Ishikawa (cell line): ENCODE measurements at regions not wholly inside any gene's neighbourhood (a gene's known extent, or its start where the extent isn't known, plus 50 kb on each side); places are given as distances from the start of the nearest gene placed in this dataset.

Experiments used
- CEBPB ChIP-seq: IDR thresholded peaks from 2 replicates; pipeline ENCODE4 v1.6.1; 2012
- CREB1 ChIP-seq: IDR thresholded peaks from 2 replicates; pipeline ENCODE4 v1.6.1; 2012; ENCODE audit warnings: low read depth
- EGR1 ChIP-seq: IDR thresholded peaks from 2 replicates; pipeline ENCODE4 v1.6.1; 2012
- EP300 ChIP-seq: IDR thresholded peaks from 2 replicates; pipeline ENCODE4 v1.6.1; 2012; ENCODE audit warnings: borderline replicate concordance
- FOXM1 ChIP-seq: IDR thresholded peaks from 2 replicates; pipeline ENCODE4 v1.6.1; 2012; ENCODE audit warnings: low read depth, borderline replicate concordance
- NFIC ChIP-seq: IDR thresholded peaks from 2 replicates; pipeline ENCODE4 v1.6.1; 2012
- RAD21 ChIP-seq: IDR thresholded peaks from 2 replicates; pipeline ENCODE4 v1.6.1; 2012; ENCODE audit warnings: low read depth
- REST ChIP-seq: IDR thresholded peaks from 2 replicates; pipeline ENCODE4 v1.6.1; 2012; ENCODE audit warnings: low read depth, mild to moderate bottlenecking
- TAF1 ChIP-seq: IDR thresholded peaks from 2 replicates; pipeline ENCODE4 v1.6.1; 2012; ENCODE audit warnings: low read depth, mild to moderate bottlenecking
- TCF12 ChIP-seq: IDR thresholded peaks from 2 replicates; pipeline ENCODE4 v1.6.1; 2012; ENCODE audit warnings: low read depth
- TEAD4 ChIP-seq: IDR thresholded peaks from 2 replicates; pipeline ENCODE4 v1.6.1; 2012
- YY1 ChIP-seq: IDR thresholded peaks from 2 replicates; pipeline ENCODE4 v1.6.1; 2012; ENCODE audit warnings: low read depth
- ZBTB7A ChIP-seq: IDR thresholded peaks from 2 replicates; pipeline ENCODE4 v1.6.1; 2012; ENCODE audit warnings: low read depth
- TF ChIP-seq, protein P1 (sequence below): IDR thresholded peaks from 2 replicates; pipeline ENCODE4 v1.6.1; 2012
- TF ChIP-seq, protein P2 (sequence below): IDR thresholded peaks from 2 replicates; pipeline ENCODE4 v1.6.1; 2012

- TF ChIP-seq TCF12 (no peak), TEAD4 (no peak), FOXM1 (no peak), YY1 (no peak), TAF1 (no peak), CREB1 (no peak), CEBPB (no peak), RAD21 (no peak), NFIC (no peak)
- TF ChIP-seq, protein P1, sequence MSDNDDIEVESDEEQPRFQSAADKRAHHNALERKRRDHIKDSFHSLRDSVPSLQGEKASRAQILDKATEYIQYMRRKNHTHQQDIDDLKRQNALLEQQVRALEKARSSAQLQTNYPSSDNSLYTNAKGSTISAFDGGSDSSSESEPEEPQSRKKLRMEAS, result no peak
These were observed 51.0 kb downstream of the FAT4 start for GRCh38 chr4:125365731-125366130.

DNA sequence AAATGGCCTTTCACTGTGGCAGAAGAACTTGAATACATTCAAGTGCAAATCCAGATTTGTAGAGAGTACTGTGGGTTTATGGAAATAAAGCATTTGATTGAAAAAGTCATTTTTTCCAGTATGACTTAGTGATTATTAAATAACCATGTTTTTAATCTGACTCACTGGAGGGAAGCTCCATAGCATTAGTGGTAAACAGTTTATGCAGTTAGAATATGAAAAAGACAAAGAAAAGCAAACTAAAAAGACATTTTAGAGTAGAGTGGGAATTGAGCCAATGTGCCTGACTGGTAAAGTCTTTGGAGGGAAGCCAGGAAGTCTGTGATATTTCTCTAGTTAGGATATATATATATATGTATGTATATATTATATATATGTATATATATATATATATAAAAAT lies 53.4 kb downstream of the FAT4 start:
- TF ChIP-seq FOXM1 (no peak), TCF12 (no peak), ZBTB7A (no peak), EGR1 (no peak), EP300 (no peak), CREB1 (no peak), REST (no peak), CEBPB (no peak), RAD21 (no peak), NFIC (no peak), YY1 (no peak), TEAD4 (no peak), TAF1 (no peak)
- TF ChIP-seq, protein P1, result no peak
- TF ChIP-seq, protein P2, sequence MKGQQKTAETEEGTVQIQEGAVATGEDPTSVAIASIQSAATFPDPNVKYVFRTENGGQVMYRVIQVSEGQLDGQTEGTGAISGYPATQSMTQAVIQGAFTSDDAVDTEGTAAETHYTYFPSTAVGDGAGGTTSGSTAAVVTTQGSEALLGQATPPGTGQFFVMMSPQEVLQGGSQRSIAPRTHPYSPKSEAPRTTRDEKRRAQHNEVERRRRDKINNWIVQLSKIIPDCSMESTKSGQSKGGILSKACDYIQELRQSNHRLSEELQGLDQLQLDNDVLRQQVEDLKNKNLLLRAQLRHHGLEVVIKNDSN, result no peak

DNA sequence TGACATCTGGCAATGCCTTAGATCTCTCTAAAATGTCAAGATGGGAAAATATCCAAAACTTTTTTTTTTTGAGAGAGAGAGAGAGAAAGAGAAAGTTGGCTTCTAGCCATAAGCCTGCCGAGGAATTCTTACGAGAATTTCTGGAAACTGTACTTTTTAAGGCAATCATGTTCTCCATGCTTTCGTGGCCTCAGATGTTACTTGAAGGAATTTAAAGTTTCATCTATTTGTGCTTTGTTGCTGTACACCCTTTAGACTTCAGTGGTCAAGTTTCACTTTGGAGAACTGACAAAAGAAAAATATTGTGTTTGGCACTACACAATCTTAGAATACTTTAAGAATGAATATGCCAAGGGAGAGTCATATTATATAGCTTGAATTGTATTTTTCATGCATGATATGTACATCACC lies 53.9 kb downstream of the FAT4 start:
- TF ChIP-seq REST (no peak), TAF1 (no peak), EP300 (no peak), NFIC (peak; percentile 78), YY1 (no peak), FOXM1 (no peak), RAD21 (no peak)
- TF ChIP-seq, protein P1, result 0 out of 2 replicates have a peak, but pooled peaks have one; percentile 20
- TF ChIP-seq, protein P2, result no peak

DNA sequence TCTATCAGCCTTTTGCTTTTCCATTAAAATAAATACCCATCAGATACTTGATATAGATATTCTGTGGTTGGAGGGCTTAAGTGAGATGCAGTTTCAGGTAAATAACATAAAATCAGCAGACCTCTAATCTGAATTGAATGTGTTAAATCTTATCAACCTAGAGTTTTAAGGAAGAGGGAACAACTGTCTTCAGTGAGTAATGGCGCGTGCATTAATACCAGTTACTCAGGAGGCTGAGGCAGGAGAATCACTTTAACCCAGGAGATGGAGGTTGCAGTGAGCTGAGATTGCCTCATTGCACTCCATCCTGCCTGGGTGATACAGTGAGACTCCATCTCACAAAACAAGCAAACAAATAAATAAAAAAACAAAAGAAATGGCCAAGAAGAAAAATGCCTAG lies 54.3 kb downstream of the FAT4 start:
- no peak for TF ChIP-seq NFIC
- TF ChIP-seq TAF1, result no peak
- TF ChIP-seq, protein P2, result no peak
- no peak for TF ChIP-seq YY1
- TF ChIP-seq CREB1, result no peak
- TF ChIP-seq FOXM1, result no peak
- no peak for TF ChIP-seq EP300
- TF ChIP-seq, protein P1, result no peak
- TF ChIP-seq EGR1, result no peak
- no peak for TF ChIP-seq ZBTB7A
- no peak for TF ChIP-seq CEBPB
- TF ChIP-seq RAD21, result no peak
- no peak for TF ChIP-seq TEAD4
- no peak for TF ChIP-seq REST
- TF ChIP-seq TCF12, result no peak
